GM12873 (cell line): ENCODE measurements at regions not wholly inside any gene's neighbourhood (a gene's known extent, or its start where the extent isn't known, plus 50 kb on each side); places are given as distances from the start of the nearest gene placed in this dataset.

Source experiments
- CTCF ChIP-seq: IDR thresholded peaks from 2 replicates; pipeline ENCODE4 v1.5.1; 2012; ENCODE audit warnings: low read depth, mild to moderate bottlenecking, moderate library complexity, low read length, control low read depth; ENCODE audit not compliant: insufficient read depth; ENCODE audit errors: missing control alignments

DNA sequence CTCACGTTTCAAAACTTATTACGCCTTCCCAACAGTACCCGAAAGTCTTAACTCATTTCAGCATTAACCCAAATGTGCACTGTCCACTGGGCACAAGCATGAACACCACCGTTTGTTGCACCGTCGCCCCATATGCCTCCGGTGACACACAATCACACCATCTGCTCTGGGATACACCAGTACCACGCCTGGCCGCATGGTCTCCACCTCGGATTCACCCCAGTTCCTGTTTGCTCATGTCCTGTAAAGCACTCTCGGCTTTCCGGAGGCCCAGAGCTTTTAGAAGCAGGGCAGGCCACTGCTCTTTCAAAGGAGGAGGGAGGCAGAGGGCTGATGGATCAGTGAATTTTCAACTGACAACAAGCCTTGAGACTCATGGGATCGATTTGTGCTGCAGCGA is 1570.0 kb upstream of the DEFB115 start:
- TF ChIP-seq CTCF: no peak

- TF ChIP-seq CTCF: no peak
These were observed 1567.8 kb upstream of the DEFB115 start for GRCh38 chr20:29689411-29690225.

GRCh38 chr20:29690274-29690673 is 1567.2 kb upstream of the DEFB115 start:
- no peak for TF ChIP-seq CTCF

DNA sequence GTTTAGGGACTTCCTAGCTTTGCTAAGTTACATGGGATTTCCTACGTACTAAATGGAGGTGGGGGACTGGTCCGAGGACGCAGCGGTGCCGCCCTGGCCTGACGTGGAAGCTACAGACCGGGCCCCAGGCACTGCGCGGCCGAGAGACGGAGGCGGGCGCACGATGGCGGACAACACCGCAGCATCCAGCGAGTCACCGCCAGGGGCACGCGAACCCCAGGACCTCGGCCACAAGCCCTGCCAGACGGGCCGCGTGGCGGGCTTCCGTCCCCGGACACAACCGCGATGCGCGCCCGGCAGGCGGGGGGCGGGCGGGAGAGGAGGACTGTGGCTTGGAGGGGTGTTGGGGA is 1516.9 kb upstream of the DEFB115 start:
- TF ChIP-seq CTCF: no peak

GRCh38 chr20:29740951-29741593 is 1516.4 kb upstream of the DEFB115 start:
- no peak for TF ChIP-seq CTCF

DNA sequence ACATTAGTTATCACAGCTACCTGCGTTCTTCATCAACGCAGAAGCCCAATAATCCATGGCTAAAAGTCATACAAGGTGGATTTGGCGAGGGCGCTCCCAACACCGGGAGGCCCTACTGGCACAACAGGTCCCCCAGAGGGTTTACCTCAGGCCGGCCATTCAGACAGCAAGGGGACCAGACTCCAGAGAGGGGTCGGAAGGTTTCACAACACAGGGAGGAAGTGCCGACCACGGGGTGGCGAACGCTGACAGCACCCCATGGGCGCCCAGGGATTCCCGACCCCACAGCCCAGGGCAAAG is 1515.9 kb upstream of the DEFB115 start:
- no peak for TF ChIP-seq CTCF

- no peak for TF ChIP-seq CTCF
These were observed 1515.4 kb upstream of the DEFB115 start for GRCh38 chr20:29741894-29742698.
